GM13977 (cell line): ENCODE measurements at regions not wholly inside any gene's neighbourhood (a gene's known extent, or its start where the extent isn't known, plus 50 kb on each side); places are given as distances from the start of the nearest gene placed in this dataset.

Experiments
- DNase-seq: peaks from one replicate; pipeline ENCODE4 v3.0.0; 2012; ENCODE audit warnings: low spot score
- CTCF ChIP-seq: IDR thresholded peaks from 2 replicates; pipeline ENCODE4 v1.5.1; 2012; ENCODE audit warnings: mild to moderate bottlenecking, control low read depth; ENCODE audit not compliant: insufficient read depth; ENCODE audit errors: extremely low read depth, missing control alignments
- in situ Hi-C: fragments of 300-500 bp; cut with MboI; formaldehyde crosslinking; loops from one replicate; pipeline ENCODE4 v1.12.0; 2022; ENCODE audit warnings: low sequenced_read_pairs, low pct_unique_long_range_greater_than_20kb, mixed read lengths, inconsistent platforms; ENCODE audit not compliant: unreplicated experiment

GRCh38 chr15:38687340-38687739, 122.7 kb upstream of the RASGRP1 start:
- in situ Hi-C loops = no loop called here
- no peak for TF ChIP-seq CTCF
- no peak for DNase-seq

- no peak for DNase-seq
- TF ChIP-seq CTCF = no peak
- in situ Hi-C loops = no loop called here
These were observed 123.3 kb upstream of the RASGRP1 start for GRCh38 chr15:38687775-38688495.

- no peak for DNase-seq
- no peak for TF ChIP-seq CTCF
- in situ Hi-C loops = no loop called here
These were observed 124.1 kb upstream of the RASGRP1 start for GRCh38 chr15:38688761-38689160.

- DNase-seq = no peak
- no peak for TF ChIP-seq CTCF
- in situ Hi-C loops = no loop called here
These were observed 124.9 kb upstream of the RASGRP1 start for GRCh38 chr15:38689522-38689921.

- no peak for TF ChIP-seq CTCF
- in situ Hi-C loops = loop anchor here (10.0 kb wide), 2 partner anchors 125 to 245 kb away; partner anchors contain the start of gene RASGRP1
- no peak for DNase-seq
These were observed 125.6 kb upstream of the RASGRP1 start for GRCh38 chr15:38690216-38690615.

- in situ Hi-C loops = loop anchor here (10.0 kb wide), 2 partner anchors 126 to 246 kb away; partner anchors contain the start of gene RASGRP1
- TF ChIP-seq CTCF = peak; percentile 81
- peak; percentile 26 for DNase-seq
These were observed 126.2 kb upstream of the RASGRP1 start for GRCh38 chr15:38690719-38691332.
